ENCODE measurements at regions not wholly inside any gene's neighbourhood (a gene's known extent, or its start where the extent isn't known, plus 50 kb on each side); places are given as distances from the start of the nearest gene placed in this dataset.

GRCh38 chr20:19937218-19937617, 79.9 kb upstream of the NAA20 start:
- CTCF ChIA-PET: no interaction called here
- POLR2A ChIA-PET: interaction anchor here (0.7 to 1.0 kb wide), 2 partner anchors 81 to 86 kb away, joined by 3 read pairs; no protein-coding TSS in a partner anchor
- no peaks in the 10 kb centered on the region for H3K36me3 Mint-ChIP-seq (ENCODE audit: low read depth)
- H3K27ac Mint-ChIP-seq: no peak overlapping the region
- DNase-seq: peak; percentile 29
- peaks cover 45% of the 10 kb centered on the region for H3K27me3 Mint-ChIP-seq
- peaks cover 23% of the 10 kb centered on the region for H3K4me1 Mint-ChIP-seq
- no peaks in the 10 kb centered on the region for H3K9me3 Mint-ChIP-seq
- no peak overlapping the region for H3K4me3 Mint-ChIP-seq

- Mint-ChIP-seq H3K9me3 (no peaks in the 10 kb centered on the region), H3K4me3 (no peak overlapping the region), H3K27ac (peak overlapping the region; percentile 33), H3K4me1 (peaks cover 23% of the 10 kb centered on the region), H3K36me3 (ENCODE audit: low read depth) (no peaks in the 10 kb centered on the region), H3K27me3 (peaks cover 47% of the 10 kb centered on the region)
- POLR2A ChIA-PET: interaction anchor here (0.7 to 1.0 kb wide), 2 partner anchors 81 to 85 kb away, joined by 3 read pairs; no protein-coding TSS in a partner anchor
- DNase-seq: peak; percentile 45
- CTCF ChIA-PET: no interaction called here
Observed at GRCh38 chr20:19937651-19938420, 79.3 kb upstream of the NAA20 start.

GRCh38 chr20:19938421-19939090, 78.6 kb upstream of the NAA20 start:
- no peak for DNase-seq
- POLR2A ChIA-PET: no interaction called here
- H3K27me3 Mint-ChIP-seq: peaks cover 40% of the 10 kb centered on the region
- no peaks in the 10 kb centered on the region for H3K9me3 Mint-ChIP-seq
- no peaks in the 10 kb centered on the region for H3K36me3 Mint-ChIP-seq (ENCODE audit: low read depth)
- no peak overlapping the region for H3K4me3 Mint-ChIP-seq
- CTCF ChIA-PET: interaction anchor here (0.6 kb wide), 1 partner anchor 56 kb away, joined by 4 read pairs; no protein-coding TSS in a partner anchor
- H3K4me1 Mint-ChIP-seq: peaks cover 23% of the 10 kb centered on the region
- H3K27ac Mint-ChIP-seq: peak overlapping the region; percentile 6

GRCh38 chr20:19940988-19941460, 76.1 kb upstream of the NAA20 start:
- Mint-ChIP-seq H3K27ac (no peak overlapping the region), H3K4me3 (no peak overlapping the region), H3K27me3 (peaks cover 28% of the 10 kb centered on the region), H3K9me3 (no peaks in the 10 kb centered on the region), H3K4me1 (peaks cover 32% of the 10 kb centered on the region), H3K36me3 (ENCODE audit: low read depth) (no peaks in the 10 kb centered on the region)
- ChIA-PET POLR2A (no interaction called here), CTCF (interaction anchor here (0.6 kb wide), 1 partner anchor 740 kb away, joined by 3 read pairs; no protein-coding TSS in a partner anchor)
- no peak for DNase-seq

GRCh38 chr20:19942611-19943010, 74.6 kb upstream of the NAA20 start:
- no peak overlapping the region for H3K27ac Mint-ChIP-seq
- POLR2A ChIA-PET: no interaction called here
- peaks cover 22% of the 10 kb centered on the region for H3K4me1 Mint-ChIP-seq
- no peaks in the 10 kb centered on the region for H3K36me3 Mint-ChIP-seq (ENCODE audit: low read depth)
- peaks cover 22% of the 10 kb centered on the region for H3K27me3 Mint-ChIP-seq
- CTCF ChIA-PET: no interaction called here
- no peaks in the 10 kb centered on the region for H3K9me3 Mint-ChIP-seq
- no peak for DNase-seq
- no peak overlapping the region for H3K4me3 Mint-ChIP-seq

- DNase-seq: no peak
- ChIA-PET POLR2A (no interaction called here), CTCF (no interaction called here)
- no peaks in the 10 kb centered on the region for H3K36me3 Mint-ChIP-seq (ENCODE audit: low read depth)
- H3K4me1 Mint-ChIP-seq: peaks cover 20% of the 10 kb centered on the region
- H3K9me3 Mint-ChIP-seq: no peaks in the 10 kb centered on the region
- peaks cover 18% of the 10 kb centered on the region for H3K27me3 Mint-ChIP-seq
- H3K27ac Mint-ChIP-seq: no peak overlapping the region
- H3K4me3 Mint-ChIP-seq: no peak overlapping the region
Observed at GRCh38 chr20:19943061-19943521, 74.1 kb upstream of the NAA20 start.

GRCh38 chr20:19944772-19945459, 72.2 kb upstream of the NAA20 start:
- Mint-ChIP-seq H3K9me3 (no peaks in the 10 kb centered on the region), H3K36me3 (ENCODE audit: low read depth) (no peaks in the 10 kb centered on the region), H3K27me3 (peaks cover 8% of the 10 kb centered on the region), H3K27ac (no peak overlapping the region), H3K4me1 (peaks cover 11% of the 10 kb centered on the region), H3K4me3 (no peak overlapping the region)
- POLR2A ChIA-PET: no interaction called here
- DNase-seq: no peak
- CTCF ChIA-PET: no interaction called here

- H3K9me3 Mint-ChIP-seq: no peaks in the 10 kb centered on the region
- ChIA-PET POLR2A (no interaction called here), CTCF (interaction anchor here (0.7 kb wide), 1 partner anchor 24 kb away, joined by 6 read pairs; no protein-coding TSS in a partner anchor)
- DNase-seq: no peak
- H3K27me3 Mint-ChIP-seq: peaks cover 2% of the 10 kb centered on the region
- no peaks in the 10 kb centered on the region for H3K36me3 Mint-ChIP-seq (ENCODE audit: low read depth)
- H3K27ac Mint-ChIP-seq: no peak overlapping the region
- H3K4me3 Mint-ChIP-seq: no peak overlapping the region
- H3K4me1 Mint-ChIP-seq: peaks cover 11% of the 10 kb centered on the region
Observed at GRCh38 chr20:19945732-19946670, 71.2 kb upstream of the NAA20 start.

- Mint-ChIP-seq H3K36me3 (ENCODE audit: low read depth) (no peaks in the 10 kb centered on the region), H3K4me1 (peaks cover 21% of the 10 kb centered on the region), H3K9me3 (no peaks in the 10 kb centered on the region), H3K27ac (no peak overlapping the region), H3K4me3 (no peak overlapping the region), H3K27me3 (no peaks in the 10 kb centered on the region)
- POLR2A ChIA-PET: interaction anchor here (0.6 kb wide), 1 partner anchor 21 kb away, joined by 3 read pairs; no protein-coding TSS in a partner anchor
- CTCF ChIA-PET: no interaction called here
- DNase-seq: no peak
Observed at GRCh38 chr20:19947611-19948264, 69.4 kb upstream of the NAA20 start.

- ChIA-PET CTCF (no interaction called here), POLR2A (no interaction called here)
- H3K36me3 Mint-ChIP-seq (ENCODE audit: low read depth): no peaks in the 10 kb centered on the region
- no peak overlapping the region for H3K27ac Mint-ChIP-seq
- H3K4me3 Mint-ChIP-seq: no peak overlapping the region
- no peaks in the 10 kb centered on the region for H3K9me3 Mint-ChIP-seq
- no peak for DNase-seq
- H3K4me1 Mint-ChIP-seq: peaks cover 22% of the 10 kb centered on the region
- H3K27me3 Mint-ChIP-seq: no peaks in the 10 kb centered on the region
Observed at GRCh38 chr20:19949195-19949867, 67.8 kb upstream of the NAA20 start.

GRCh38 chr20:19950042-19950441, 67.1 kb upstream of the NAA20 start:
- H3K4me1 Mint-ChIP-seq: peaks cover 18% of the 10 kb centered on the region
- no peak for DNase-seq
- no peaks in the 10 kb centered on the region for H3K27me3 Mint-ChIP-seq
- no peaks in the 10 kb centered on the region for H3K36me3 Mint-ChIP-seq (ENCODE audit: low read depth)
- CTCF ChIA-PET: no interaction called here
- POLR2A ChIA-PET: no interaction called here
- no peak overlapping the region for H3K4me3 Mint-ChIP-seq
- no peaks in the 10 kb centered on the region for H3K9me3 Mint-ChIP-seq
- H3K27ac Mint-ChIP-seq: no peak overlapping the region

GRCh38 chr20:19952392-19952791, 64.8 kb upstream of the NAA20 start:
- Mint-ChIP-seq H3K36me3 (ENCODE audit: low read depth) (no peaks in the 10 kb centered on the region), H3K27ac (no peak overlapping the region), H3K9me3 (no peaks in the 10 kb centered on the region), H3K4me1 (peaks cover 13% of the 10 kb centered on the region), H3K27me3 (no peaks in the 10 kb centered on the region), H3K4me3 (no peak overlapping the region)
- ChIA-PET POLR2A (no interaction called here), CTCF (no interaction called here)
- no peak for DNase-seq

All from activated CD4-positive, alpha-beta memory T cell treated with anti-CD3 and anti-CD28 coated beads, Interleukin-2, amount 10 ng/mL, durations not matched to agents 7 days and 5 days (primary cell).